ENCODE measurements at regions not wholly inside any gene's neighbourhood (a gene's known extent, or its start where the extent isn't known, plus 50 kb on each side); places are given as distances from the start of the nearest gene placed in this dataset.

- H3K9me3 ChIP-seq: no peaks in the 10 kb centered on the region
- no peak overlapping the region for H3K27ac ChIP-seq
- H3K4me2 ChIP-seq: no peak overlapping the region
- no peak overlapping the region for H3K9ac ChIP-seq
- H3K27me3 ChIP-seq: no peaks in the 10 kb centered on the region
- no peaks in the 10 kb centered on the region for H3K4me1 ChIP-seq
- TF ChIP-seq Cebpa-rat (IDR thresholded peaks at IDR 0.05): no peak
- H3K4me3 ChIP-seq: no peak overlapping the region
- no peaks in the 10 kb centered on the region for H4K20me1 ChIP-seq
- H3K36me3 ChIP-seq: no peaks in the 10 kb centered on the region
Observed at GRCh38 chr11:122187373-122188165, 71.6 kb upstream of the BLID start.

GRCh38 chr11:122186439-122187080 is 70.5 kb upstream of the BLID start:
- TF ChIP-seq Cebpa-rat (IDR thresholded peaks at IDR 0.05): no peak
- Histone ChIP-seq H4K20me1 (no peaks in the 10 kb centered on the region), H3K4me1 (no peaks in the 10 kb centered on the region), H3K4me3 (no peak overlapping the region), H3K27me3 (no peaks in the 10 kb centered on the region), H3K27ac (no peak overlapping the region), H3K36me3 (no peaks in the 10 kb centered on the region), H3K9ac (no peak overlapping the region), H3K9me3 (no peaks in the 10 kb centered on the region), H3K4me2 (no peak overlapping the region)

GRCh38 chr11:122183933-122184332 is 67.9 kb upstream of the BLID start:
- no peaks in the 10 kb centered on the region for H3K27me3 ChIP-seq
- no peak overlapping the region for H3K9ac ChIP-seq
- H3K9me3 ChIP-seq: no peaks in the 10 kb centered on the region
- no peak overlapping the region for H3K4me2 ChIP-seq
- H3K4me3 ChIP-seq: no peak overlapping the region
- no peak for TF ChIP-seq Cebpa-rat (IDR thresholded peaks at IDR 0.05)
- no peaks in the 10 kb centered on the region for H4K20me1 ChIP-seq
- H3K27ac ChIP-seq: no peak overlapping the region
- no peaks in the 10 kb centered on the region for H3K36me3 ChIP-seq
- H3K4me1 ChIP-seq: peaks cover 4% of the 10 kb centered on the region; the same call in 1 of the 2 replicates

GRCh38 chr11:122181893-122182292 is 65.9 kb upstream of the BLID start:
- Histone ChIP-seq H3K27me3 (no peaks in the 10 kb centered on the region), H3K4me2 (no peak overlapping the region), H3K9me3 (no peaks in the 10 kb centered on the region), H3K4me1 (peaks cover 4% of the 10 kb centered on the region; the same call in 1 of the 2 replicates), H4K20me1 (no peaks in the 10 kb centered on the region), H3K4me3 (no peak overlapping the region), H3K9ac (no peak overlapping the region), H3K27ac (no peak overlapping the region), H3K36me3 (no peaks in the 10 kb centered on the region)
- no peak for TF ChIP-seq Cebpa-rat (IDR thresholded peaks at IDR 0.05)

- Histone ChIP-seq H3K27ac (no peak overlapping the region), H3K4me2 (no peak overlapping the region), H3K36me3 (no peaks in the 10 kb centered on the region), H3K27me3 (no peaks in the 10 kb centered on the region), H3K9me3 (no peaks in the 10 kb centered on the region), H3K4me1 (peaks cover 4% of the 10 kb centered on the region; the same call in 1 of the 2 replicates), H4K20me1 (no peaks in the 10 kb centered on the region), H3K4me3 (no peak overlapping the region), H3K9ac (no peak overlapping the region)
- no peak for TF ChIP-seq Cebpa-rat (IDR thresholded peaks at IDR 0.05)
Observed at GRCh38 chr11:122181372-122181771, 65.4 kb upstream of the BLID start.

GRCh38 chr11:122179961-122180834 is 64.2 kb upstream of the BLID start:
- Histone ChIP-seq H3K27me3 (no peaks in the 10 kb centered on the region), H3K4me1 (peaks cover 4% of the 10 kb centered on the region; the same call in 1 of the 2 replicates), H3K36me3 (no peaks in the 10 kb centered on the region), H3K27ac (no peak overlapping the region), H3K9me3 (no peaks in the 10 kb centered on the region), H3K4me3 (no peak overlapping the region), H3K4me2 (no peak overlapping the region), H4K20me1 (no peaks in the 10 kb centered on the region), H3K9ac (no peak overlapping the region)
- TF ChIP-seq Cebpa-rat (IDR thresholded peaks at IDR 0.05): no peak

GRCh38 chr11:122178795-122179194 is 62.8 kb upstream of the BLID start:
- H3K9ac ChIP-seq: no peak overlapping the region
- TF ChIP-seq Cebpa-rat (IDR thresholded peaks at IDR 0.05): no peak
- no peaks in the 10 kb centered on the region for H3K9me3 ChIP-seq
- H3K36me3 ChIP-seq: no peaks in the 10 kb centered on the region
- H4K20me1 ChIP-seq: no peaks in the 10 kb centered on the region
- H3K4me3 ChIP-seq: no peak overlapping the region
- no peak overlapping the region for H3K4me2 ChIP-seq
- no peaks in the 10 kb centered on the region for H3K27me3 ChIP-seq
- H3K4me1 ChIP-seq: peaks cover 4% of the 10 kb centered on the region; the same call in 1 of the 2 replicates
- H3K27ac ChIP-seq: no peak overlapping the region

GRCh38 chr11:122177238-122177637 is 61.2 kb upstream of the BLID start:
- Histone ChIP-seq H3K4me3 (no peak overlapping the region), H3K4me2 (no peak overlapping the region), H3K27ac (no peak overlapping the region), H3K9me3 (no peaks in the 10 kb centered on the region), H4K20me1 (no peaks in the 10 kb centered on the region), H3K9ac (no peak overlapping the region), H3K4me1 (peaks cover 4% of the 10 kb centered on the region; the same call in 1 of the 2 replicates), H3K27me3 (no peaks in the 10 kb centered on the region), H3K36me3 (no peaks in the 10 kb centered on the region)
- TF ChIP-seq Cebpa-rat (IDR thresholded peaks at IDR 0.05): no peak

- Histone ChIP-seq H3K27ac (no peak overlapping the region), H3K4me2 (no peak overlapping the region), H4K20me1 (no peaks in the 10 kb centered on the region), H3K4me3 (no peak overlapping the region), H3K9ac (no peak overlapping the region), H3K4me1 (peaks cover 4% of the 10 kb centered on the region; the same call in 1 of the 2 replicates), H3K36me3 (no peaks in the 10 kb centered on the region), H3K9me3 (no peaks in the 10 kb centered on the region), H3K27me3 (no peaks in the 10 kb centered on the region)
- no peak for TF ChIP-seq Cebpa-rat (IDR thresholded peaks at IDR 0.05)
Observed at GRCh38 chr11:122176651-122177050, 60.6 kb upstream of the BLID start.
